Lower leg skin (tissue), 3 donors: ENCODE measurements at regions not wholly inside any gene's neighbourhood (a gene's known extent, or its start where the extent isn't known, plus 50 kb on each side); places are given as distances from the start of the nearest gene placed in this dataset.

Experiments used
- POLR2A ChIP-seq, 2 donors: fragments of 450-650 bp; IDR thresholded peaks; one replicate each; pipeline ENCODE4 v1.6.1; 2016 to 2017; ENCODE audit warnings: antibody characterized with exemption in 2 of 2, mild to moderate bottlenecking in 1 of 2, moderate library complexity in 1 of 2
- TF ChIP-seq, protein P1 (sequence below), 3 donors: fragments of 450-650 bp; IDR thresholded peaks; one replicate each; pipeline ENCODE4 v1.5.1; 2016; ENCODE audit warnings: antibody characterized with exemption in 3 of 3, mild to moderate bottlenecking in 3 of 3, moderate library complexity in 2 of 3

DNA sequence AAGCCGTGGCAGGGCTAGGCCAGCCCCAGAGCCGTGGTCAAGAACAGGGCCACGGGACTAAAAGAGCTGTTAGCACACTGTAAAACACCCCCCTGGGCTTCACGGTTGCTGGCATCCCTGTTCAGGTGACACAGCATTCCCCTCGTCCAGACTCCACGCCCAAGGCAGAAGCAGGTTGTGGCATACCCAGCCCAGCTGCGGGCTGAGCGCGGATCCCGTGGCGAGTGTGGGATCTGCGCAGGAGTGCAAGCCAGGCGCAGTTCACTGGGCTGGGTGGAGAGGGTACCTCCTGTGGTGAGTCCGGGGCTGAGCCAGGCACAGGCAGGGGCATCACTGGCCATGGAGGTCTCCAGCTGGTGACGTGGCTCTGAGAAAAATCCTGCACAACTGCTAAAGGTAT is 199.1 kb downstream of the FZD1 start:
- TF ChIP-seq, protein P1, sequence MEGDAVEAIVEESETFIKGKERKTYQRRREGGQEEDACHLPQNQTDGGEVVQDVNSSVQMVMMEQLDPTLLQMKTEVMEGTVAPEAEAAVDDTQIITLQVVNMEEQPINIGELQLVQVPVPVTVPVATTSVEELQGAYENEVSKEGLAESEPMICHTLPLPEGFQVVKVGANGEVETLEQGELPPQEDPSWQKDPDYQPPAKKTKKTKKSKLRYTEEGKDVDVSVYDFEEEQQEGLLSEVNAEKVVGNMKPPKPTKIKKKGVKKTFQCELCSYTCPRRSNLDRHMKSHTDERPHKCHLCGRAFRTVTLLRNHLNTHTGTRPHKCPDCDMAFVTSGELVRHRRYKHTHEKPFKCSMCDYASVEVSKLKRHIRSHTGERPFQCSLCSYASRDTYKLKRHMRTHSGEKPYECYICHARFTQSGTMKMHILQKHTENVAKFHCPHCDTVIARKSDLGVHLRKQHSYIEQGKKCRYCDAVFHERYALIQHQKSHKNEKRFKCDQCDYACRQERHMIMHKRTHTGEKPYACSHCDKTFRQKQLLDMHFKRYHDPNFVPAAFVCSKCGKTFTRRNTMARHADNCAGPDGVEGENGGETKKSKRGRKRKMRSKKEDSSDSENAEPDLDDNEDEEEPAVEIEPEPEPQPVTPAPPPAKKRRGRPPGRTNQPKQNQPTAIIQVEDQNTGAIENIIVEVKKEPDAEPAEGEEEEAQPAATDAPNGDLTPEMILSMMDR (IDR thresholded peaks at IDR 0.05), result no peak
- no peak for TF ChIP-seq POLR2A (IDR thresholded peaks at IDR 0.05)
